ENCODE measurements at regions not wholly inside any gene's neighbourhood (a gene's known extent, or its start where the extent isn't known, plus 50 kb on each side); places are given as distances from the start of the nearest gene placed in this dataset.
"Not testable (repeated sequence)": the region's sequence is repeated elsewhere in the genome, so short reads cannot be mapped to it uniquely, and the experiment has no call there.

DNA sequence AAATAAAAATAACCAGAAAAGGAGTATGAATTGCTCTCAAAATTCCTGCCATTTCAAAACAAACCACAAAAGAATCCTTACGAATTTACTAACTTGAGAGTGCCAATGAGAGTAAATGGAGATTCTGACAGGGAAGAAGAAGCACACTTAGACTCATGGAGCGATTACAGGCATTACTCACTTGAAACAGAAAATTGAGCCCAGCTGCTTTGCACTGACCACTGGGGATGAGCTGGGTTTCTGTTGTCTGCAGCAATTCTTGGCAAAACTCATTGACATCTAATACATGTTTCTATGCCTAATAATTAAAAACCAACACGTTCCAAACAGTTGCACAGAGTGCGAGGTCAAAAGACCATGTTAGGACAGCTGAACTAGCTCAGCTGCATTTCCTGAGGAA is 731.6 kb downstream of the DNAH5 start:
- TF ChIP-seq, protein P1, sequence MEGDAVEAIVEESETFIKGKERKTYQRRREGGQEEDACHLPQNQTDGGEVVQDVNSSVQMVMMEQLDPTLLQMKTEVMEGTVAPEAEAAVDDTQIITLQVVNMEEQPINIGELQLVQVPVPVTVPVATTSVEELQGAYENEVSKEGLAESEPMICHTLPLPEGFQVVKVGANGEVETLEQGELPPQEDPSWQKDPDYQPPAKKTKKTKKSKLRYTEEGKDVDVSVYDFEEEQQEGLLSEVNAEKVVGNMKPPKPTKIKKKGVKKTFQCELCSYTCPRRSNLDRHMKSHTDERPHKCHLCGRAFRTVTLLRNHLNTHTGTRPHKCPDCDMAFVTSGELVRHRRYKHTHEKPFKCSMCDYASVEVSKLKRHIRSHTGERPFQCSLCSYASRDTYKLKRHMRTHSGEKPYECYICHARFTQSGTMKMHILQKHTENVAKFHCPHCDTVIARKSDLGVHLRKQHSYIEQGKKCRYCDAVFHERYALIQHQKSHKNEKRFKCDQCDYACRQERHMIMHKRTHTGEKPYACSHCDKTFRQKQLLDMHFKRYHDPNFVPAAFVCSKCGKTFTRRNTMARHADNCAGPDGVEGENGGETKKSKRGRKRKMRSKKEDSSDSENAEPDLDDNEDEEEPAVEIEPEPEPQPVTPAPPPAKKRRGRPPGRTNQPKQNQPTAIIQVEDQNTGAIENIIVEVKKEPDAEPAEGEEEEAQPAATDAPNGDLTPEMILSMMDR (conservative IDR thresholded peaks at IDR 0.05): no peak
- no peak overlapping the region for H3K27ac ChIP-seq

DNA sequence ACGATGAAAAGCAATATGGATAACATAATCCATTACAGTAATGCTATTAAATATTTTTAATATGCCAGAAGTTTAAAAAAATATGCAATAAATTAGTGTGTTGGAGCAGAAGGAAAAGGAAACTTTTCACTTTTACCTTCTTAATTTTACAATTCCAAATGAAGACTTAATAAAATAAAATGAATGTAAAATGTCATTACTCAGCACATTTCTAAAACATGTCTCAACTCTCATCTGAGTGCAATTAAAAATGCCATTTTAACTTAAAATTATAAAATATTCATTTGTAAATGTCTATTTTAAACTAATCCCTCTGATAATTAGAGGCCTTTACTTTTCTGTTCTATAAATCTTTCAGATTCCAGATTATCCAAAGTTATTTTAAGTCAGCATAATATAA is 733.4 kb downstream of the DNAH5 start:
- TF ChIP-seq, protein P1 (conservative IDR thresholded peaks at IDR 0.05): no peak
- no peak for TF ChIP-seq ZFX (IDR thresholded peaks at IDR 0.05)
- H3K27ac ChIP-seq: no peak overlapping the region

DNA sequence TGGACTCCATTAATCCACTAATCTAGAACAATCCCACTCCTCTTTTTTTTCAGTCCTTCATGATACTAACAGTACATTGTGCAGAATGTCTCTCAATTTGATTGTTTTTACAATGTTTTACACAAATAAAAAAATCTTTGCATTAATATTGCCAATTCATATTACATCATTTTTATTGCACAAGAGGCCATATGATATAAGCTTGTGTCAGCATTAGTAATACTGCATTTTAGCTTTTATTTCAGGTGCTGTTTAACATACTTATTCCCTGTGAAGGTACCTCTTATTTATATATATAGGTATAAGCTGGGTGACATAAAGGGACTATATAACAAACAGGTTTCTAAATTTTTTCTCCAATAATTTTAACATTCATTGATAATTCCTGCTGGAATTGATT is 737.4 kb downstream of the DNAH5 start:
- H3K27ac ChIP-seq: no peak overlapping the region
- TF ChIP-seq, protein P1 (conservative IDR thresholded peaks at IDR 0.05): no peak
- TF ChIP-seq ZFX (IDR thresholded peaks at IDR 0.05): no peak

DNA sequence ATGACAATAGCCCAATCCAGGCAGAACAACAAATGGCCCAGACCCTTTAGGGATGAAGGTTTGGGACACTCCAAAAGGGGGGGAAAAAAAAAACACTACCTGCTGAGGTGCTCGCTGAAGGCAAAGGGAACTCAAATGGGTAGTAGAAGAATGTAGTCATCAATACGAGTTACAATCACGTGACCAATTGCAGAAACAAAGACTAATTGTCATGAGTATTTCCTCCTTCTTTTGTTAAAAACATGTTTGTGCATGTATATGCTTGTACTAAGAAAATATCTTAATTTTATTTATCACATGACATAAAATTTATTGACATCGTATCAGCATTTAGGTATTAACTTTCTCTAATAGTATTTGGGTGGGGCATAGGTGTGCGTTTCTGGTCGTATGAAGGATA is 743.5 kb downstream of the DNAH5 start:
- H3K27ac ChIP-seq: no peak overlapping the region
- TF ChIP-seq, protein P1 (conservative IDR thresholded peaks at IDR 0.05): no peak
- TF ChIP-seq ZFX (IDR thresholded peaks at IDR 0.05): no peak

DNA sequence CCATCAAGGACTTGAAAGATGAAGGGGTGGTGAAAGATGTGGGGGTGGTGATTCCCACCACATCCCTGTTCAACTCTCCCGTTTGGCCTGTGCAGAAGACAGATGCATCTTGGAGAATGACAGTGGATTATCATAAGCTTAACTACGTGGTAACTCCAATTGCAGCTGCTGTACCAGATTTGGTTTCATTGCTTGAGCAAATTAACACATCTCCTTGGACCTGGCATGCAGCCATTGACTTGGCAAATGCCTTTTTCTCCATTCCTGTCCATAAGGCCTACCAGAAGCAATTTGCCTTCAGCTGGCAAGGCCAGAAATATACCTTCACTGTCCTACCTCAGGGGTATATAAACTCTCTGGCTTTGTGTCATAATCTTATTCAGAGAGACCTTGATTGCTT is 746.3 kb downstream of the DNAH5 start:
- H3K27ac ChIP-seq: not testable (repeated sequence)

DNA sequence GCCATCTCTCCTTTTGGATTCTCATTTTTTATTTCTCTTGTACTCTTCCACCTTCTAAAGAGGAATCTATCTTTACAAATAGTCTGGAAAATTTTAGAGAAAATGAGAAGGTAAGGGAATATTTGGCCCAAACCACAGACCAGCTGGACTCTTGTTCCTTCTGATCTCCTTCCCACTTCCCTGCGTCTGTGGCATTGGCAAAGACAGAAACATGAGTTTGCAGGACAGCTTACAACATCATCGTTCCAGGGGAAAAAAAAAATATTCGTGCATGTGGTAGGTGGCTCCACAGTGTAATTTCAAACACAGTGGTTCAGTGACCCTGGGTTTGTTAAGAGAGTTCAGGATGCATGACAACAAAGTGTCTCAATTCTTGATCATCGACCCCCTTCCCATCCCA is 755.0 kb downstream of the DNAH5 start:
- H3K27ac ChIP-seq: no peak overlapping the region
- TF ChIP-seq, protein P1 (conservative IDR thresholded peaks at IDR 0.05): no peak
- no peak for TF ChIP-seq ZFX (IDR thresholded peaks at IDR 0.05)

DNA sequence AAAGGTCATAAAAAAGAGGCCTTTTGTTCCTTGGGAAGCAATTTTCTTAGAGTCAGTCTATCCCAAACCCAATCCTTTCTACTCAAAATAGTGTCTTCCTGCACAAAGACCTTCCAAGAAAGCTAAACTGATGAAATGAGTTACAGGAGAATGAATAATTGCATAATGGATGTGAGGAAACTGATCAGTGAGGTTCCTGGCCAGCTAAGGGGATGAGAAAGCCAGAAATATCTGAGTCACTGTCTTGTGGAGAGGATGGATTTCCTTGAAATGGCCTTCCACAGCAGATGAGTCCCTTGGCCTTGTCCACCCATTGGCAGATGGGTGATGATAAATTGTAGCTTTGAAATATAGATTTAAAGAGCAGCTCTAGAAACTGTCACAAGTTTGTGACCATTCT is 756.1 kb downstream of the DNAH5 start:
- TF ChIP-seq, protein P1 (conservative IDR thresholded peaks at IDR 0.05): no peak
- TF ChIP-seq ZFX (IDR thresholded peaks at IDR 0.05): no peak

DNA sequence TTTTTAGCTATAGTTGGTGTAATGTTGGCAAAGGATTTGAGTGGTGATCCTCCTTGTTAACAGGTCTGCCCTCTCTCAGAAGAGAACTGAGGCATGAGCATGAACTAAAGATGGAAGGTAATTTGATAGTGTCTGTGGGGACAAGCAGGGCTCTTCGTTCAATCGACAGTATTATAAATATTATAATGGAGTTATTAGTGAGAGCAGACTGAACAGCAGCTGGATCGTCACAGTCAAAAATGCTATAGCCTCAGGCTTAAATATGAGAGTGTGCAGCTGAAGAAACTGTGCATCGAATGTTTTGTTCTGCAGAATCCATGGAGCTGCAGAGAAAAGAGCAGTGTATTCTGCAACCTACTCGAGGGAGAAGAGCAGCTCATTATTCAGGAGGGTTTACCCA is 757.3 kb downstream of the DNAH5 start:
- TF ChIP-seq, protein P1 (conservative IDR thresholded peaks at IDR 0.05): no peak
- no peak for TF ChIP-seq ZFX (IDR thresholded peaks at IDR 0.05)
- H3K27ac ChIP-seq: no peak overlapping the region

More for the DNA sequence above, 756.1 kb downstream of the DNAH5 start:
- no peak overlapping the region for H3K27ac ChIP-seq
